SKM-1 treated with dmso at 0.1 percent for 144 hours (cell line): ENCODE measurements at regions not wholly inside any gene's neighbourhood (a gene's known extent, or its start where the extent isn't known, plus 50 kb on each side); places are given as distances from the start of the nearest gene placed in this dataset.
"Not testable (repeated sequence)": the region's sequence is repeated elsewhere in the genome, so short reads cannot be mapped to it uniquely, and the experiment has no call there.

Experiments
- DNase-seq: peaks from one replicate; lab custom pipeline; 2025; ENCODE audit not compliant: unreplicated experiment; lab: John Stamatoyannopoulos, UW

- no peak for DNase-seq
Observed at GRCh38 chr12:76183459-76184186, 99.1 kb upstream of the NAP1L1 start.

GRCh38 chr12:76180401-76181277 lies 96.2 kb upstream of the NAP1L1 start:
- no peak for DNase-seq

- DNase-seq = no peak
Observed at GRCh38 chr12:76178452-76178851, 94.0 kb upstream of the NAP1L1 start.

GRCh38 chr12:76177821-76178220 lies 93.3 kb upstream of the NAP1L1 start:
- DNase-seq = no peak

GRCh38 chr12:76176940-76177339 lies 92.5 kb upstream of the NAP1L1 start:
- no peak for DNase-seq

- not testable (repeated sequence) for DNase-seq
Observed at GRCh38 chr12:76175946-76176345, 91.5 kb upstream of the NAP1L1 start.

GRCh38 chr12:76173756-76174155 lies 89.3 kb upstream of the NAP1L1 start:
- no peak for DNase-seq

GRCh38 chr12:76158518-76159321 lies 74.2 kb upstream of the NAP1L1 start:
- DNase-seq = peak; percentile 22

GRCh38 chr12:76156726-76157125 lies 72.2 kb upstream of the NAP1L1 start:
- DNase-seq = no peak

- no peak for DNase-seq
Observed at GRCh38 chr12:76156314-76156713, 71.8 kb upstream of the NAP1L1 start.

- no peak for DNase-seq
Observed at GRCh38 chr12:76155157-76155670, 70.7 kb upstream of the NAP1L1 start.

GRCh38 chr12:76153616-76154015 lies 69.1 kb upstream of the NAP1L1 start:
- no peak for DNase-seq

GRCh38 chr12:76152181-76152807 lies 67.8 kb upstream of the NAP1L1 start:
- DNase-seq = peak; percentile 42

GRCh38 chr12:76144245-76144549 lies 59.7 kb upstream of the NAP1L1 start:
- no peak for DNase-seq

- DNase-seq = no peak
Observed at GRCh38 chr12:76143343-76144244, 59.1 kb upstream of the NAP1L1 start.

GRCh38 chr12:76142305-76142704 lies 57.8 kb upstream of the NAP1L1 start:
- DNase-seq = no peak

- no peak for DNase-seq
Observed at GRCh38 chr12:76138656-76139055, 54.2 kb upstream of the NAP1L1 start.

GRCh38 chr12:76137606-76138005 lies 53.1 kb upstream of the NAP1L1 start:
- DNase-seq = no peak

GRCh38 chr12:76135456-76135855 lies 51.0 kb upstream of the NAP1L1 start:
- no peak for DNase-seq
